ENCODE measurements at regions not wholly inside any gene's neighbourhood (a gene's known extent, or its start where the extent isn't known, plus 50 kb on each side); places are given as distances from the start of the nearest gene placed in this dataset.

GRCh38 chr12:46998811-46999368 lies 80.5 kb upstream of the PCED1B start:
- TF ChIP-seq, protein P1, sequence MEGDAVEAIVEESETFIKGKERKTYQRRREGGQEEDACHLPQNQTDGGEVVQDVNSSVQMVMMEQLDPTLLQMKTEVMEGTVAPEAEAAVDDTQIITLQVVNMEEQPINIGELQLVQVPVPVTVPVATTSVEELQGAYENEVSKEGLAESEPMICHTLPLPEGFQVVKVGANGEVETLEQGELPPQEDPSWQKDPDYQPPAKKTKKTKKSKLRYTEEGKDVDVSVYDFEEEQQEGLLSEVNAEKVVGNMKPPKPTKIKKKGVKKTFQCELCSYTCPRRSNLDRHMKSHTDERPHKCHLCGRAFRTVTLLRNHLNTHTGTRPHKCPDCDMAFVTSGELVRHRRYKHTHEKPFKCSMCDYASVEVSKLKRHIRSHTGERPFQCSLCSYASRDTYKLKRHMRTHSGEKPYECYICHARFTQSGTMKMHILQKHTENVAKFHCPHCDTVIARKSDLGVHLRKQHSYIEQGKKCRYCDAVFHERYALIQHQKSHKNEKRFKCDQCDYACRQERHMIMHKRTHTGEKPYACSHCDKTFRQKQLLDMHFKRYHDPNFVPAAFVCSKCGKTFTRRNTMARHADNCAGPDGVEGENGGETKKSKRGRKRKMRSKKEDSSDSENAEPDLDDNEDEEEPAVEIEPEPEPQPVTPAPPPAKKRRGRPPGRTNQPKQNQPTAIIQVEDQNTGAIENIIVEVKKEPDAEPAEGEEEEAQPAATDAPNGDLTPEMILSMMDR (IDR thresholded peaks at IDR 0.05 in 4 of 5, conservative IDR thresholded peaks at IDR 0.05 in 1 of 5) = no peak
- TF ChIP-seq POLR2A (IDR thresholded peaks at IDR 0.05) = no peak
